ENCODE measurements at regions not wholly inside any gene's neighbourhood (a gene's known extent, or its start where the extent isn't known, plus 50 kb on each side); places are given as distances from the start of the nearest gene placed in this dataset.

- TF ChIP-seq, protein P1, sequence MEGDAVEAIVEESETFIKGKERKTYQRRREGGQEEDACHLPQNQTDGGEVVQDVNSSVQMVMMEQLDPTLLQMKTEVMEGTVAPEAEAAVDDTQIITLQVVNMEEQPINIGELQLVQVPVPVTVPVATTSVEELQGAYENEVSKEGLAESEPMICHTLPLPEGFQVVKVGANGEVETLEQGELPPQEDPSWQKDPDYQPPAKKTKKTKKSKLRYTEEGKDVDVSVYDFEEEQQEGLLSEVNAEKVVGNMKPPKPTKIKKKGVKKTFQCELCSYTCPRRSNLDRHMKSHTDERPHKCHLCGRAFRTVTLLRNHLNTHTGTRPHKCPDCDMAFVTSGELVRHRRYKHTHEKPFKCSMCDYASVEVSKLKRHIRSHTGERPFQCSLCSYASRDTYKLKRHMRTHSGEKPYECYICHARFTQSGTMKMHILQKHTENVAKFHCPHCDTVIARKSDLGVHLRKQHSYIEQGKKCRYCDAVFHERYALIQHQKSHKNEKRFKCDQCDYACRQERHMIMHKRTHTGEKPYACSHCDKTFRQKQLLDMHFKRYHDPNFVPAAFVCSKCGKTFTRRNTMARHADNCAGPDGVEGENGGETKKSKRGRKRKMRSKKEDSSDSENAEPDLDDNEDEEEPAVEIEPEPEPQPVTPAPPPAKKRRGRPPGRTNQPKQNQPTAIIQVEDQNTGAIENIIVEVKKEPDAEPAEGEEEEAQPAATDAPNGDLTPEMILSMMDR (IDR thresholded peaks at IDR 0.05; ENCODE audit: insufficient read depth, low read depth, low read length): no peak
These were observed 835.9 kb downstream of the UQCRFS1 start for GRCh38 chr19:28377077-28377476.

GRCh38 chr19:28374971-28375370 lies 838.0 kb downstream of the UQCRFS1 start:
- Histone ChIP-seq H3K36me3 (ENCODE audit: control insufficient read depth, insufficient read depth, low read length) (no peaks in the 10 kb centered on the region), H3K27me3 (ENCODE audit: control insufficient read depth, insufficient read depth, low read length) (no peaks in the 10 kb centered on the region), H3K4me3 (ENCODE audit: low read depth, low read length) (no peak overlapping the region)
- no peak for DNase-seq (ENCODE audit: low read depth)
- POLR2A ChIA-PET: no interaction called here
- CTCF ChIA-PET: no interaction called here
- TF ChIP-seq, protein P1 (IDR thresholded peaks at IDR 0.05; ENCODE audit: insufficient read depth, low read depth, low read length): no peak

More at GRCh38 chr19:28377077-28377476, 835.9 kb downstream of the UQCRFS1 start:
- Histone ChIP-seq H3K4me3 (ENCODE audit: low read depth, low read length) (no peak overlapping the region), H3K36me3 (ENCODE audit: control insufficient read depth, insufficient read depth, low read length) (no peaks in the 10 kb centered on the region), H3K27me3 (ENCODE audit: control insufficient read depth, insufficient read depth, low read length) (no peaks in the 10 kb centered on the region)
- POLR2A ChIA-PET: no interaction called here
- CTCF ChIA-PET: no interaction called here
- no peak for DNase-seq (ENCODE audit: low read depth)

DNA sequence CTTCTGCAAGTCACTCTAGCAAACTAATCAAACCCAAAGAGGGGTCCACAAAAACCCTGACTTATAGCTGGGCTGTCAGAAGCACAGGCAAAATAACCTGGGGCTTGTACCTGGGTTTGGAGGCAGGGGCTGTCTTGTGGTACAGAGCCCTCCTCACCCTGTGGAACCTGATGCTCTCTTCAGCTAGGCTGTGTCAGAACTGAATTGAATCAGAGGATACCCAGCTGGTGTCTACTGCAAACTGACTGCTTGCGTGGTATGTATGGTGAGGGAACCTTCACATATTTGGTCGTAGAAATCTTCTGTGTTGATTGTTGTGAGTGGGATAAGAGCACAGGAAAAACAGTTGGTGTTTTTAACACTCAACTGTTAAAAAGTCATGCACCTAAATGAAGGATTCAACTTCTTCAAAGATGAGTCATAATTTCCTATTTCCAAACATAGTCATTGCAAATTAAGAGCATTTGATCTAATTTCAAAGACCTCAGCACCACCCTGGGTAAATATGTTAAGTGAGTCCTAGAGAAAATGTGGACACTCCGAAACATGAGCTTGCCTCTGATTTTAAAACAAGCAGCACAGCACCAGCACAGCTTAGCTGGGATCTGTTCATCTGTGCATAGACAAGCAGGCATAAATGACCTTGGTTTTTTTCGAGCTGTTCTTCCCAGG lies 840.2 kb downstream of the UQCRFS1 start:
- no peak for DNase-seq (ENCODE audit: low read depth)
- H3K27me3 ChIP-seq (ENCODE audit: control insufficient read depth, insufficient read depth, low read length): no peaks in the 10 kb centered on the region
- no peak overlapping the region for H3K4me3 ChIP-seq (ENCODE audit: low read depth, low read length)
- ChIA-PET CTCF (interaction anchor here (0.7 to 0.8 kb wide), 2 partner anchors 8 to 31 kb away, joined by 3 read pairs; no protein-coding TSS in a partner anchor), POLR2A (no interaction called here)
- no peaks in the 10 kb centered on the region for H3K36me3 ChIP-seq (ENCODE audit: control insufficient read depth, insufficient read depth, low read length)
- TF ChIP-seq, protein P1 (IDR thresholded peaks at IDR 0.05; ENCODE audit: insufficient read depth, low read depth, low read length): no peak

DNA sequence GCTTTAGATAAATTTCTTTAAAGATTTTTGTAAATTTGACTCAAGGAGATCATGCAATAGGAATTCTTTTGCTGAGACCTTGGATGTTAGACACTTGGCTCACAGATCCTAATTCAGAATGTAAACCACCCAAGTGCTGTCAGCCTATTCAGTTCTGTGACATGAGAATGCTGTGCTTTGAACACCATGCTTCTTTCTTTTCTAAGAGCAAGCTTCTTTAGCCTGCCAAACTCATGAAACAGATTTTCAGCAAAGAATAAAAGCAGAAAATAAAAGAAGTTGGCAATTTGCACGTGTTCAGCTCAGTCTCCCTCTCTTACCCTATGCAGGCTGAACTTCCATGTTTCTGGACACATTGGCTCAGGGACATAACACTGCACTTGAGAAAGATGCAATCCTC lies 845.8 kb downstream of the UQCRFS1 start:
- Histone ChIP-seq H3K4me3 (ENCODE audit: low read depth, low read length) (no peak overlapping the region), H3K27me3 (ENCODE audit: control insufficient read depth, insufficient read depth, low read length) (no peaks in the 10 kb centered on the region), H3K36me3 (ENCODE audit: control insufficient read depth, insufficient read depth, low read length) (no peaks in the 10 kb centered on the region)
- CTCF ChIA-PET: no interaction called here
- POLR2A ChIA-PET: no interaction called here
- TF ChIP-seq, protein P1 (IDR thresholded peaks at IDR 0.05; ENCODE audit: insufficient read depth, low read depth, low read length): no peak
- DNase-seq (ENCODE audit: low read depth): no peak

DNA sequence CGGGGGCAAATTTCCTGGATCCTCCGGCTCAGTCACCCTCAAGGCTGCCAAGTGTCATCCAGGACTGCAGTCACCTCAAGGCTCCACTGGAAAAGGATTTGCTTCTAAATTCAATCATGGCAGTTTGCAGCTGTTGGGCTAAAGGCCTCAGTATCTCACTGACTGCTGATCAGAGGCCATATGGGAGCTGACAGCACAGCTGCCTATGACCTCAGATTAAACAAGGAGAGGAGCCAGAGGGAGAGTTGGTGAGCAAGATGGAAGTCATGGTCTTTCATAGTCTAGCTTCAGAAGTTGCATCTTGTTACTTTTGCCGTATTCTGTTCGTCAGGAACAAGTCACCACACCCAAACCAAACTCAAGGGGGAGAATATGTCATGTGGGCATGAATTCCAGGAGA lies 849.7 kb downstream of the UQCRFS1 start:
- DNase-seq (ENCODE audit: low read depth): no peak
- H3K4me3 ChIP-seq (ENCODE audit: low read depth, low read length): no peak overlapping the region
- TF ChIP-seq, protein P1 (IDR thresholded peaks at IDR 0.05; ENCODE audit: insufficient read depth, low read depth, low read length): no peak
- CTCF ChIA-PET: no interaction called here
- H3K27me3 ChIP-seq (ENCODE audit: control insufficient read depth, insufficient read depth, low read length): no peaks in the 10 kb centered on the region
- POLR2A ChIA-PET: no interaction called here
- no peaks in the 10 kb centered on the region for H3K36me3 ChIP-seq (ENCODE audit: control insufficient read depth, insufficient read depth, low read length)

All from BJ (cell line).